Retinal pigment epithelial cell (primary cell): ENCODE measurements at regions not wholly inside any gene's neighbourhood (a gene's known extent, or its start where the extent isn't known, plus 50 kb on each side); places are given as distances from the start of the nearest gene placed in this dataset.

Experiments
- DNase-seq: peaks from one replicate; pipeline ENCODE4 v3.0.0-alpha.2; 2010; ENCODE audit warnings: low read depth
- H3K4me3 ChIP-seq: 2 replicates; pipeline ENCODE4 v1.5.1; 2011; ENCODE audit warnings: mild to moderate bottlenecking, low read length, control low read depth, moderate library complexity
- TF ChIP-seq, protein P1 (sequence below): conservative IDR thresholded peaks from 2 replicates; pipeline ENCODE4 v1.5.1; 2011; ENCODE audit warnings: low read depth, low read length, control low read depth, inconsistent platforms

DNA sequence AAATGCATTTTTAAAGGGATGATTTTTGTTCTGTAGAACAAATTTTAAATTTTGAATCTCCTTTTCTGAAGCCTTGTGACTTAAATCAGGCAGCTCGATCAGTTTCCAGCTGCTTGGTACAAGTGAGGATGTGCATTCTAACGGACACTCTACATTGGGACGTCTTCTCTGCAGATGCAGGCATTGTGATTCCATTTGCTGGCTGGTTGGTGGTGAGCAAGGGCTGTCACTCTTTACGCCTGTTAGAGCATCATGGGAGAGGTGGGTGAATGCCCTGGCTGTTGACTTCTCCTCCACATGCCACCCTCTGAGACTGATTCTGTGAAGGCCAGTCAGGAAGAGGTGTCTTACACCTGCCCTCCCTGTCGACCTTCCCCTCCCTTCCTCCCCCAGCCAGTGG, 240.5 kb upstream of the RNF32 start:
- no peak overlapping the region for H3K4me3 ChIP-seq
- TF ChIP-seq, protein P1, sequence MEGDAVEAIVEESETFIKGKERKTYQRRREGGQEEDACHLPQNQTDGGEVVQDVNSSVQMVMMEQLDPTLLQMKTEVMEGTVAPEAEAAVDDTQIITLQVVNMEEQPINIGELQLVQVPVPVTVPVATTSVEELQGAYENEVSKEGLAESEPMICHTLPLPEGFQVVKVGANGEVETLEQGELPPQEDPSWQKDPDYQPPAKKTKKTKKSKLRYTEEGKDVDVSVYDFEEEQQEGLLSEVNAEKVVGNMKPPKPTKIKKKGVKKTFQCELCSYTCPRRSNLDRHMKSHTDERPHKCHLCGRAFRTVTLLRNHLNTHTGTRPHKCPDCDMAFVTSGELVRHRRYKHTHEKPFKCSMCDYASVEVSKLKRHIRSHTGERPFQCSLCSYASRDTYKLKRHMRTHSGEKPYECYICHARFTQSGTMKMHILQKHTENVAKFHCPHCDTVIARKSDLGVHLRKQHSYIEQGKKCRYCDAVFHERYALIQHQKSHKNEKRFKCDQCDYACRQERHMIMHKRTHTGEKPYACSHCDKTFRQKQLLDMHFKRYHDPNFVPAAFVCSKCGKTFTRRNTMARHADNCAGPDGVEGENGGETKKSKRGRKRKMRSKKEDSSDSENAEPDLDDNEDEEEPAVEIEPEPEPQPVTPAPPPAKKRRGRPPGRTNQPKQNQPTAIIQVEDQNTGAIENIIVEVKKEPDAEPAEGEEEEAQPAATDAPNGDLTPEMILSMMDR: no peak
- no peak for DNase-seq

DNA sequence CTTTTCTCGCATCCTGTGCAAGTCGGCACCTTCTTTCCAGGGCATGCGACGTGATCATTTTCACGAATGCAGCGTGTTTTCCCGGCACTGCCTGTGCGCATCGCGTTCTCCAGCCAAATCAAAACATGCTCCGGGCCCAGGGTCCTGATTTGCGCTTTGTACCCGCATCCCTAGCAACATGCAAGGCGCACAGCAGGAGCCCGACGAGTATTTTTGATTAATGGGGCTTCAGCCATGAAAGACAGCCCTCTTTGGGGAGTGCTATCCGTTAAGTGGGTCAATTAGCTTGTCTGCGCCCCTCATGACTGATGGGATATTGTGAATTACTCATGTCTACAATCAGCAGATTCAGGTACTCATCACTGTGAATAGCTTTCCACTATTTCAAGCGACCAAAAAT, 243.3 kb upstream of the RNF32 start:
- no peak overlapping the region for H3K4me3 ChIP-seq
- TF ChIP-seq, protein P1: no peak
- DNase-seq: no peak

DNA sequence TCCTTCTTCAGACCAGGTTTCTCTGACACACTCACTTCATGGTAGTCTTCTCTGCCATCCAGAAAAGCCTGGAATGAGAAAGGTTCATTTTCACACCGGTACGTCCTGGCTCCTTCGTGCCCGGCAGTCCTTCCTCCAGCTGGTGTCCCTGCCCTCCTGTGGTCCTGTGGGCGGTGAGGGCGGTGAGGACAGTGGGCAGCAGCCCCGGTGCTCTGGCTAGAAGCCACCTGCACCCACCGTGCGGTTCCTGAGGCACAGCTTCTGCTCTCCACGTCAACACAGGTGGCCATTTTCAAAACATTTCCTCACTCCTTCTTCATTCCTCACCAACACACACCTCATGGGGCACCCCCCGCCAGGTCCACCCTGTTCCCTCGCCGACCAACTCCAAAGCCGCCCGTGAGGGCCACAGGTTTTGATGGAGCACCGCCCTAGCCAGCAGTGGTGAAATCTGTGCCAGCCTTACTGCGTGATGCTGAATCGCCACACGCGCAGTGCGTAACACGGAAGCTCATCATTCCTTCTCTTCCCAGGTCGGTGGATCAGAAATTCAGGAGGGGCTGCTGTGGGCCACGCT, 251.4 kb upstream of the RNF32 start:
- H3K4me3 ChIP-seq: no peak overlapping the region
- DNase-seq: no peak
- TF ChIP-seq, protein P1: no peak

DNA sequence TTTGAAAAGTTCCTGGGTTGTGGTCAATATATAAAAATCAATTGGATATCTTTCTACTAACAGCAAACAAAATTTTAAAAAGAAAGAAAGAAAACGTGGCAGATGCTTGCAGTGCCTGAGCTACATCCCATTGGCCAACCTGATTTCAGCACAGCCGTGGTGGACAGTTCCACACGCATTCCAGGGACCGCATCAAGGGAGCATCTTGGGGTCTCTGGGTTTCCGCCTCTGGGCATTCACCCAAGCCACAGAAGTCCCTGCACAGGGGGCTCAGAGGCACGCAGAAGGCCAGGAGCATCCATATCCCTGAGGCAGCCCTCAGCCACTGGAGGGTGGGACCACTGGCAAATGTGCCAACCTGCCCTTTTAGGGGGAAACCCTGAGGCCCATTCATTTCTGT, 254.5 kb upstream of the RNF32 start:
- H3K4me3 ChIP-seq: no peak overlapping the region
- TF ChIP-seq, protein P1: no peak
- no peak for DNase-seq

DNA sequence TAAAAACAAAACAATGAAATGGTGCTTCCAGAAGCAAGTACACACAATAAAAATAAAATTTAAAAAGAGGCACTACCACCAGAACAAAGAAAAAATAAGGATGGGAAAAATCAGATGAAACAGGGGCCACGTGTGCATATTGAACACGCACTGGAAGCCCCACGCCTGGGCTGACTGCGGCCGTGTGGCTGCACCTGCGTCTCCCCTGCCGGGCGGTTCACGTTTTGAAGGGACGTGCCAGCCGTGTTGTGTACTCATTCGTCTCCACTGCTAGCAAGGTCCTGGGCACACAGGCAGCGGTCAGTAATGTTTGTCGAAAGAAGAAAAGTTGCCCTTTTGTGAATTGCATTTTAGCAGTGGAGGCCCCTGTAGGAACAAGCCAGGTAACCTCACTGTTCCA, 255.9 kb upstream of the RNF32 start:
- DNase-seq: no peak
- H3K4me3 ChIP-seq: no peak overlapping the region
- TF ChIP-seq, protein P1: no peak

DNA sequence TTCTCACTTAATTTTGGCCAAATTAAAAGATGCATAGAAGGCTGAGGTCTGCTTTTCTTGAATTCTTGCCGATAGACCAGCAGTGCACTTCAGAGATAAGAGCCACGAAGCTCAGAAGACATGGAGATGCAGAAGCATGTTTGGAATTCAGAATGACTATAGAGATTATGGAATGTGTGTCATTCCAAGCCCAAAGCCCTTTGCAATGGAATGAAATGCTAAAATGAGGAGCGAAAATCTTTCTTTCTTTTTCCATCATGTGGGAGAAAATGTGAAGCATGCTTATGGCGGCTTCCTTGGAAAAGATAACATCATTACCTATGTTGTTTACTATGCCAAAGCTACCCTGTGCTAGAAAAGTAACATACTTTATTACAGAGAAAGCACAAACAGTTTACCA, 257.0 kb upstream of the RNF32 start:
- TF ChIP-seq, protein P1: no peak
- no peak for DNase-seq
- no peak overlapping the region for H3K4me3 ChIP-seq

DNA sequence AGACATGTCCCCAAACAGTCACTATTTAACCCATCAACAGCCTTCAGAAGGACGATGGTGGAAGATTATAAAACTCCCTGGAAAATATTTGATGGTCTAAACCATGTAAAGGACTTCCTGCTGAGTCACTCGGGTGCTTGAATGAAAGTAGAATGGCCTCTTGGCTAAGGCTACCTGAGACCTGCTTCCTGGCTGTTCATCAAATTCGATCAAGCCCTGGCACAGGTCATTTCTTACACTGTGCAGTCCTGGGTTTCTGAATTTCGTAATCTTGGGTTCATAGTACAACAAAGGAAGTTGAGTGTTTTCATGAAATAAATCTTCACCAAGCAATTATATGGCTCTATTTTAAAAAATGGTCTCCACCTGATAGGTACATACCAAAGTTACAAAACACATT, 260.3 kb upstream of the RNF32 start:
- H3K4me3 ChIP-seq: no peak overlapping the region
- DNase-seq: no peak
- TF ChIP-seq, protein P1: no peak
